ENCODE measurements at regions not wholly inside any gene's neighbourhood (a gene's known extent, or its start where the extent isn't known, plus 50 kb on each side); places are given as distances from the start of the nearest gene placed in this dataset.

DNA sequence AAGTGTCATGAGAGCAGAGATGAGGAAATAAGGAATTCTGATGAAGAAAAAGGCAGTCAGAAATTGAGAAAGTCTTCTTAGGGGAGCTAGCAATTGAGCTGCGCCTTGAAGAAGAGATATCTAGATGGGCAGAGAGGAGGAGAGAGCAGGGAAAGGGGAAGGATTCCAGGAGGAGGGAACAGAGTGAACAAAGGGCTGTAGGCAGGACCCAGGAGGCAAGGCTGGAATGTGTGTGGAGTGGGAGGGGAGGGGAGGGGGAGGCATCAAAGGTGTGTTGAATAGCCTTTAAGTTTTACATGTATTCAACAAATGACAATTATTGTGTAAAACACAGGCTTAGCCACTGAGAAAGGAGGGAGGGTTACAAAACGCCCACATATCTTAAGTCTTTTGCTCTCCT is 164.5 kb downstream of the TDRD15 start:
- DNase-seq = no peak

- no peak for DNase-seq
These were observed 165.2 kb downstream of the TDRD15 start for GRCh38 chr2:21288739-21289520.

DNA sequence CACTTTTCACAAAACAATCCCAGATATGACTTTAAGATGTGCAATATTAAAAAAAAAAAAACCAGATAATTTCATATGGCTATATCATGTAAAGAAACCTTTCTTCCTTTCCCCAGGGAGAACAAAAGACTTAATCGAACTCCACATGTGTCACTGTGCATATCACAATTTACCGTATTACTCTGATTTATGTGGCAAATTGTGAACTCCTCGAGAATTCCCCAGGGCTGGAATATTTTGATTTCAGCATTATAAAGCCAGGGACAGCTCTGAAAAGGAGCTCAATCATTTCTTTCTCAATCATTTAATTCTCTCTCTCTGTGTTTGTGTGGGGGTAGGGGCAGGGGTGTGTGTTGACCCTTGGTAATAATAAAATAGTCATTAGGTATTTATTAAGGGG is 165.8 kb downstream of the TDRD15 start:
- DNase-seq = no peak

GRCh38 chr2:21289989-21290388 is 166.2 kb downstream of the TDRD15 start:
- DNase-seq = no peak

GRCh38 chr2:21291426-21291825 is 167.7 kb downstream of the TDRD15 start:
- DNase-seq = no peak

GRCh38 chr2:21294446-21294845 is 170.7 kb downstream of the TDRD15 start:
- no peak for DNase-seq

DNA sequence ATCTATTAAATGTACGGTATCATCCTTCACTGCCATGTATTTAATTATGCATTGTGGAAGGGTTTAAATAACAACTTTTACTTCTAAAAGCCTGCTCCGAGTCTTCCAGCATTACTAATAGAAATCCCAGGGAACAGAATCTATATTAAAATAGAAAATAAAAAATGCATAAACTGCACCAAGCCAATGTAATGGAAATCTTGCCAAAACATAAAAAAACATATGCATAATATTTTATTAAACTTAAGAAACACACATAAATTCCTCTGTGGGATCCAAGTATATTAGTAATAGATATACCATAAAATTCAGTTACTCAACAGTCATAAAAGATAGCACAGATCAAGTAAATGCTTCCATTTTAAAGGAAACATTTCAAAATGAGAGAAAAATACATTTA is 175.6 kb downstream of the TDRD15 start:
- no peak for DNase-seq

DNA sequence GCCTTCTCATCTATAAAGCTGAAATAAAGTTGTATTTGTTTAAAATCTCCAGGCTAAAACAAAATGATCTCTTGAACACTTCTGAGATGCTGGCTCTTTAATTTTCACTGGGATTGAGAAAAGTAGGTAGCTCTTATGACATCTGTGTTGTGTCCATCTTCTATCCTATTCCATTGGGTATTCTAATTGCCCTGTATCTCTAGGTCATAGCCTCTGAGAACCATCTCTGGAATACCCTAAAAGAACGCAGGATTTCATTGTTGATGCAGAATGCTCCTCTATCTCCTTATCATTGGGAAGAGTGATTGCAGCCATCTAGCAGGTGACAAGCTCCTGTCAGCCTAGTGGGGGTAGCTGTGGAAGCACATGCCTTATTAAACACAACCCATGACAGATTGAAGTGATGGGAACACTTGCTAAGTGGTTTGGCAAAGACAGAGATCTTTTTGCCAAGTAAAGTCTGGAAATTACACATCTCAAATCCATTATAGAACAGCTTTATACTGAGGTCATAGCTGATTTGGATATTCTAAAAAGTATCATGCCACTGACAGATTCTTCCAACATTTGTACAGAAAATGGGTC is 178.2 kb downstream of the TDRD15 start:
- DNase-seq = no peak

- DNase-seq = no peak
These were observed 180.1 kb downstream of the TDRD15 start for GRCh38 chr2:21303876-21304275.

DNA sequence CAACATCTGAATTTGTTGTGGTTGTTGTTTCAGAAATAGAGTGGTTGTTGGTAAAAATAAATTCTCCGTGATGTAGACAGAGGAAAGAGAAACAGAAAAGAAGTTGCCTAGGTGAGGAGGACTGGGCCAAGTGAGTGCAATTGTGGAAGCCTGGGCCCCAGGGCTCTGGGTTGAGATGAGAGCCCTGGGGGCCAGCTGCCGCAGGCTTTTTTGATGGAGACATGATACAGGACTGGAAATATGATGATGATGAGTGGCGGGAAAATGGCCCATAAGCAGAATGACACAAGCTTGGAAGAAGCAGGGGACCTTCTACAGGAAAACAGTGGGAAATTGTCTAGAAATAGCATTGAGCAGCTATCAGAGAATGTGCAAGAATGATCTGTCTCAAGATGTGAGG is 181.8 kb downstream of the TDRD15 start:
- no peak for DNase-seq

- no peak for DNase-seq
These were observed 182.5 kb downstream of the TDRD15 start for GRCh38 chr2:21306235-21306634.

GRCh38 chr2:21307037-21307436 is 183.3 kb downstream of the TDRD15 start:
- no peak for DNase-seq

DNA sequence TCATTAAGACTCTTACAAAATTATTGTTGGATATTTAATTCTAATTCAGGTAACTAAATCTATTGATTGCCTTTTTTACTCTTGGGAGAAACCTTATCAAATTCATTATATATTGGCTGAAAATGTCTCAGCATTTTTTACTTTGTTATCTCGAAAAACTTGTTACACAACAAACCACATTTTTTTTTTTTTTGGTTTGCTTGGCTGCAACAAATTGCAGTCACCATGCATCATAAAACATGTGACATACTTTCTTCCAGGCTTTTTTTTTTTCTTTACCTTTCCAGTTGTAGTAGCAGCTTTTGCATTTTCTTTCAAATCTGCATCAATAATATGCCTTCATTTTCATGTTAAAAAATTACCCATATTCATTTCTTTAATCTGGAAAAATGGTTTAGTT is 186.7 kb downstream of the TDRD15 start:
- DNase-seq = no peak

- no peak for DNase-seq
These were observed 190.6 kb downstream of the TDRD15 start for GRCh38 chr2:21314322-21314835.

DNA sequence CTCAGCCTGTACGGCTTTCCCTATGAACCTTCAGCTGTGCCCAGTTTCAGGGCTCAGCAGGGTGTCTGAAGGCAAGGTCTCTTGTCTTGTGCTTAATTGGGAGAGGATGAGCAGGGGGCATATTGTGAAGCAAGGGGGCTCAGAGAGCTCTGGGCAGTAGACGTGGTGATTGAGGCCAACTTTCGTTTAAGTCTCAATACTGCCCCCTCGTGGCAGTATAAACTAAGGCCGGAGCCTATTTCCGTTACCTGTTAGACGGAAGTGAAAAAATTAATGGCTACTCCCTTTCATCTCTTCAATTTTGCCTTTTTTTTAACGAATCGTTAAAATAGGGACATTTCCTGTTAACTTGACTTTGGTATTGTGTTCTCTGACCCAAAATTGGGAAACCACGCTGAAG is 193.4 kb downstream of the TDRD15 start:
- no peak for DNase-seq

DNA sequence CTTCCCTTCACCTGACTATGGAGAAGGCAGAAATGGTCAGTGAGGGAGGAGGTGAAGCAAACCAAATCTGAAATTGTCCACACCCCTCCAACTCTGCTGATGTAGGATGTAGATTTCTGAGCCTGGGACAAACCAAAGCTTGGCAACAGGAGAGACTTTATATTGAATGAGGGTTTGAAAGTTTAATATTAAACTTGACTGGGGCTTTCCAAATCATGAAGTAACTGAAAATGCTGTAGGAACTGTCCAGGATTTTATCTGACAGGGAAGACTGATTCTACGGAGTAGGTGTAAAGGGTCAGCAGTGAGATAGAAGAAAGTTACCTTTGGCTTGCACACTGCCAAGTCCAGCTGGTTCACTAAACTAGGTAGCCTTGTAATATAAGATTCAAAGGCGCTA is 194.5 kb downstream of the TDRD15 start:
- DNase-seq = no peak

- no peak for DNase-seq
These were observed 202.4 kb downstream of the TDRD15 start for GRCh38 chr2:21326152-21326551.

- no peak for DNase-seq
These were observed 204.4 kb downstream of the TDRD15 start for GRCh38 chr2:21328177-21328576.

GRCh38 chr2:21330786-21331391 is 207.1 kb downstream of the TDRD15 start:
- DNase-seq = no peak

DNA sequence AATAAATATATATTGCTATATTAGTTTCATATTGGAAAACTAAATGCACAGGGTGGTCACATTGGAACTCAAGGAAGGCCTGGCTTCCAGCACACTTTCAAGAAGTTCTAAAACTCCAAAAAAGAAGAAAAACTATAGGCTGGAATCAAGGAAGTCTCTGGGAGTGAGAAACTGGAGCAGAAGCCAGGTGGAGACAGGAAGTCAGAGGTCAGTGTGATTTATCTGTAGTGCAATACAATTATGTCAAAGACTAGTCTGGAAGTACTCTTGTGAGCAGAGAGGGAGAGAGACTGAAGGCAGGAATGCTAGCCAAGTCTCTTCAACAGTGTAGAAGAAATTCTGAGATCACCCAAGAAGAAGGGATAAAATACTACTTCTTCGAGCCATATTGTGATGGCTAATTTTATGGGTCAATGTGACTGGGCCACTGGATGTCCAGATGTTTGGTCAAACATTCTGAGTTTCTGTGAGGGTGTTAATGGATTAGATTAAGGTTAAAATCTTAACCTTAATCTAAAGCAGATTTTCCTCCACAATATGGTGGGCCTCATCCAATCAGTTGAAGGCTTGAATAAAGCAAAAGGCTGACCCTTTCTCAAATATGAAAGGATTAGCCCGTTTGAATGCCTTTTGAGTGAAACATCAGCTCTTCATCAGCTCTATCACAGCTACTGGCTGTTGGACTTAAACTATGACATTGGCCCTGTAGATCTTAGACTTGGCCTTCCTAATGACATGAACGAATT is 208.0 kb downstream of the TDRD15 start:
- DNase-seq = no peak

DNA sequence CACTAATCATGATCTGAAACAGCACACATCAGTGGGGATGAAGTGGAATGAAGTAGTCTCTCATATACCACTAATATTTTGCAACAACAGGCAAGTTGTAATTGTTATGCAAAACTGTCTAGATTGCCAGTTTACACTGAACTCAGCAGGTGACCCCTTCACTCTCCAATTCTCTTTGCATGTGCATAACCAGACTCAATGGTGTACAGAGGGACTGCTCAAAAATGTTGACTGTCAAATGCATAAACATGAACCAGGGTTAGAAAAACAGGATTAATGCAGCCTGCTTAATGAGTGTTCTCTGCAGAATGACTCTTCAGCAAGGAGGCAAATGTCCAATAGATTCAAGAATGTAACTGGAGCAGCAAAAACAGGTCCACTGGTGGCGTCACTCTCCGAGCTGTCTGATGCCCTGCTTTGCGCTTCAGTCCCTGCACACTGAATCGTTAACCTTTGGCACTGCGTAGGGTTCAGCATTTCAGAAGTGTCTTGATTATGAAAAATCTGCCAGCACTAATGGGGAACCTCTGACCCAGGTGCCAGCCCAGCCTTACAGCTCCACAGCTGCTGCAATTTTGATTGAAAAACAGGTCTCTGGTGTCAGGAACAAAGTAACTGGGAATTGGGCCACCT is 209.3 kb downstream of the TDRD15 start:
- DNase-seq = no peak

GRCh38 chr2:21333684-21334083 is 209.9 kb downstream of the TDRD15 start:
- no peak for DNase-seq

GRCh38 chr2:21346984-21347383 is 223.2 kb downstream of the TDRD15 start:
- no peak for DNase-seq

Measured in activated T-cell treated with anti-CD3 and anti-CD28 coated beads for 4 hours (primary cell).